Posterior cingulate gyrus (tissue), 11 donors: ENCODE measurements at regions not wholly inside any gene's neighbourhood (a gene's known extent, or its start where the extent isn't known, plus 50 kb on each side); places are given as distances from the start of the nearest gene placed in this dataset.
A peak's percentile ranks its signal among the peaks of the same experiment; 100 is the strongest.

ENCODE experiments used
- DNase-seq, 10 donors: peaks; one replicate each; pipeline versions ENCODE4 v3.0.0 to v3.0.0-alpha.2; 2020 to 2021; ENCODE audit warnings: mixed read lengths in 3 of 10
- intact Hi-C: fragments of 100-400 bp; cut with DNase I; formaldehyde crosslinking; loops from one replicate; pipeline ENCODE4 v1.15.1; 2023

DNA sequence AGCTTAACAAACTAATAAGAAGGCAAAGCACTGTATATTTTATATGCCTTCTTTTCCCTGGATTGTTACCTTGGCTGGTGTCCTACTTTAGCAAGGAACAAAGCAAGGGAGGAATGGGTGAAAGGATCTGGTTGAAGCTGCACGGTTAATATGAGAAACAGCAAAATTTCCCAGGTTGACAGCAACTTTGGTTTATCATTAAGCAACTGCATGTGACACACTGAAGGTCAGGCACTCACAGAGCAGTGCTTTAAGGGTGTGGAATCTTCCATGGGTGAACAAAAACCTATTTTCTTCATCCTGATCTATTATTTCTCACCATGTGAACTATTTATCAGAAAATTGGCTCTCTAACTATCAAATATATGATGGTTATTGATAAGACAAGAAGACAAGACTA lies 109.0 kb upstream of the ATP10B start:
- no peak for DNase-seq
- intact Hi-C loops = no loop called here

- no peak for DNase-seq
- intact Hi-C loops = no loop called here
Measured at GRCh38 chr5:160960592-160960991, 108.6 kb upstream of the ATP10B start.

GRCh38 chr5:160959804-160960203 lies 107.8 kb upstream of the ATP10B start:
- DNase-seq = no peak
- intact Hi-C loops = no loop called here

- intact Hi-C loops = no loop called here
- no peak for DNase-seq
Measured at GRCh38 chr5:160957312-160957861, 105.4 kb upstream of the ATP10B start.

GRCh38 chr5:160956051-160956450 lies 104.0 kb upstream of the ATP10B start:
- intact Hi-C loops = no loop called here
- peak in 3 of 10 donors; percentile 13 to 31 (median 21) for DNase-seq

DNA sequence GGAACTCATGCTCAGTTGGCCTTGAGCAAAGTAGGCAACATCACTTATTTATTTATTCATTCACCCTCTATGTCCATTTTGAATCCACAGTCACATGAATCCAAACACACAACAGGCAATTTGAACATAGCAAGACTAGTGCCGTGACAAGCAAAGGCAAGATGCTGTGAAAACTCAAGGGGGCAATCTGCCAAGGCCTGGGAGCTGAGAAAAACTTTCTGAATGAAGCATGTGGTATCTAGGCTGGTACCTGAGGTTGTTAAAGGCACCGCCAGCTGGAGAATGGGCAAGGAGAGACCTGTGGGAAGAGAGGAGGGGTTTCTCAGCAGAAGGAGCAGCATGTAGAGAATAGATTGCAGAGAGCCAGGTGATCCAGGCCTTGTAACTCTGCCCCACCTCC lies 98.3 kb upstream of the ATP10B start:
- peak in 4 of 10 donors; percentile 21 to 83 (median 34) for DNase-seq
- intact Hi-C loops = no loop called here

DNA sequence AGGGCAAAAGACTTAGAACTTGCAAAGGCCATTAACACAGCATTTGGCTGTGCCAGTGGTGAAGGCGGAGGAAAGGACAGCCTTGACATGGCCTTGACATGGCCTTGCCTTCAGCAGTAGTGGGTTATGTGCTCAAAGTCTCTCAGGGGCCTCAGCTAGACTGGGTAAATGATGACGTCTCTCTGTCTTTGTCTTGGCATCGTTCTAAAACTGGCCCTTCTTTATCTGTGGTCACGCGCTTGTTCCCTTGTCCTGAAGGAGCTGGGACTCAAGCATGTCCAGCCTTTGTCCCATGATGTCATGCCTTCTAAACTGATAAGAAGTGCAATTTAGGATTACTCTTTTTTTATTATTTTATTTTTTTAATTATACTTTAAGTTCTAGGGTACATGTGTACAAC lies 88.7 kb upstream of the ATP10B start:
- no peak for DNase-seq
- intact Hi-C loops = no loop called here

DNA sequence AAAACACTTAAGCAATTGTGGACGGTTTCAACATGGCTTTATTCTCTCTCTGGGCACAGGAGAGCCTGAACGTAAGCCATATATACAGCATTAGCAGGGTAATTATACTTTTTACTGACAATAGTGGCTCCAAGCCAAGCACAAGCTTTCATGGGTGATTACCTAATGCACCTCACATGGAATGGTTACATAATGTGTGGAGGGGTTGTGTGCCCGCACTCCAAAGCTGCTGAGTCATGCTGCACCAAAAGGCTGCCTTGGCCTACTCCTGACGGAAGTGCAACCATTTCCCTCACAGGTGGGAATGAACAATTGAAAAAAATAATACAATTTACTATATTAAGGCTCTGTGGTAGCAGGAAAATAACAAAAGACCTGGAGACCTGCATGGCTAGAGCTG lies 86.5 kb upstream of the ATP10B start:
- no peak for DNase-seq
- intact Hi-C loops = no loop called here

DNA sequence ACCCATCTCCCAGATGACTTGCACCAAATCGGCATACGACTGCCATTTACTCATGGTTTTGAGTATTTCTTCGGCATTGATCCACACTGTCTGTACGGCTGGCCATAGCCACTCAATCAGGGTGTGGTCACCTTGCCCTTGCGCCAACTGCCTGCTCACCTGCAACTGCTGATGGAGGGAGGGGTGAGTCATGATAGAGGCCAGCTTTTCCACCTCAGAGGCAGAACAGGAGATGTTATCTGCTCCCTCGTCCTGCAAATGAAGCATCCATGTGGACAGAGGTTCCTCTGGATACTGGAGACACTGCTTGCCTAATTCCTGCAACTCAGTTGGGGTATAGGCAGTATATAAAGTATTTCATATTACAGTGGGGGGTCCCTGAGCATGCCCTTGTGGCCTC lies 85.6 kb upstream of the ATP10B start:
- no peak for DNase-seq
- intact Hi-C loops = no loop called here

DNA sequence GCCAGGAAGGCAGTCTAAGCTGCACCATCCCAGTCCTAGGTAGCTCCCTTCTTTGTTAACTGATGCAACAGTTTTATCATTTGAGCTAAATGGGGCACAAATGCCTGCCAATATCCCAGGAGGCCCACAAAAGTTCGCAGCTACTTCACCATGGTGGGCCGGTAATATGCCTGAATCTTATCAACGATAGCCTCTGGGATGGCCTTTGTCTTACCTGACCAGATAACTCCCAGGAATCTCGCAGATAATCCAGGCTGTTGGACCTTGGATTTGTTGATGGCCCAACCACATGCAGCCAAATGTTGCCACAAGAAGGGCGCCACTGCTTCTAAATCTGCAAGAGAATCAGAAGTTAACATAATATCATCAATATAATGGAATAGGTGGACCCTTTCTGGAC lies 83.8 kb upstream of the ATP10B start:
- DNase-seq = no peak
- intact Hi-C loops = no loop called here

GRCh38 chr5:160931283-160931682 lies 79.3 kb upstream of the ATP10B start:
- DNase-seq = no peak
- intact Hi-C loops = no loop called here

- intact Hi-C loops = no loop called here
- DNase-seq = no peak
Measured at GRCh38 chr5:160930406-160930805, 78.4 kb upstream of the ATP10B start.

- intact Hi-C loops = no loop called here
- DNase-seq = no peak
Measured at GRCh38 chr5:160929906-160930305, 77.9 kb upstream of the ATP10B start.

- DNase-seq = no peak
- intact Hi-C loops = no loop called here
Measured at GRCh38 chr5:160929360-160929759, 77.3 kb upstream of the ATP10B start.

DNA sequence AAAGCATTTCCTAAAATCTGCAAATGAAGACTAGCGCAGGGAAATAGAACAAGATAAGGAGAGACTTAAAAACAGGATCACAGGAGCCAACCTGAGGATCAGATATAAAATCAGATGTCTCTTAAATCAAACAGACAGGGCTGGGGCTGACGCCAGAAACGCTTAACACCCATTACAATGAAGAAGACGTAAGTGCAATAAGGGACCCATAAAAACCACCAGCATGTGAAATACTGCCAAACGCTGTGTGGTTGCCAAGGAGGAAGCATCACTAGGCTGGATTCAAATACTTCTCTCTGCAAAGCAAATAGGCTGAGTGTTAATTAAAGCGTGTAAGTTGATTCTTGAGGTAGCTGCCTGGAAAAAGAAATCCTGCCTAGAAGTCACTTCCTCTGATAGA lies 74.4 kb upstream of the ATP10B start:
- intact Hi-C loops = no loop called here
- DNase-seq = peak in 2 of 10 donors; percentile 14 to 79

GRCh38 chr5:160925281-160925680 lies 73.3 kb upstream of the ATP10B start:
- intact Hi-C loops = no loop called here
- no peak for DNase-seq

DNA sequence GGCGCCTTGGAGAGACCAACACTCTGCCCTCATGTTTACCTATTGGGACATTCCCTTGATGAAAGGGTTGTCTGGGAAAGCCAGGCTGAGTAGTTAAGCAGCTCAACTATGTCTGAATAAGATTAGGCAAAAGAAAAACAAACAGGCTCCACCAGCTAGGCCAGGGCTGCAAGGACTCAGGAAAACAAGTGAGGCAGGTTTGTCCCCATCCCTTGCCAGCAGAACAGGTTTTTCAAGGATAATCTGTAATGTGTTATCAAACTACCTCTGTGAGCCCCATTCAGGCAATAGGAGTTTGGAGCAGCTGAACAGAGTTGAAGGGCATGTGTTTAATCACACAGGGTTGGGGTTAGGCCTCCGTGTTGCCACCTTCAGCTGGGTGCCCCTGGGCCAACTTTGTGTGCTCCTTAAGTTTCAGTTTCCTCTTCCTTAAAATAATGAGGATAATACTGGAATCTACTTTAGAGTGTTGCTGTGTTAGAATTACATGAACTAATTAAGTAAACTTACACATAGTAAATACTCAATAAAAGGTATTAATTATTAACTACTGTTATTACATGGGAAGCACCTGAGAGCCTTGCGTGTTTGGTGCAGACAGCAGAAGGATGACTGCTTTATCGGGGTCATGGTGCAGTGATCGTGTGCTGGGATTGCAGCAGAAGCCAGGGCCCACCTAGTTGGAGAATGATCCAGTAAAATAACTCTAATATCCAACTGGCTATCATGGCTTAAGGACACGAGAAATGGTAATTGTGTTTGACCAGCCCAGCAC lies 72.1 kb upstream of the ATP10B start:
- intact Hi-C loops = no loop called here
- no peak for DNase-seq

- DNase-seq = no peak
- intact Hi-C loops = no loop called here
Measured at GRCh38 chr5:160923411-160923810, 71.4 kb upstream of the ATP10B start.

DNA sequence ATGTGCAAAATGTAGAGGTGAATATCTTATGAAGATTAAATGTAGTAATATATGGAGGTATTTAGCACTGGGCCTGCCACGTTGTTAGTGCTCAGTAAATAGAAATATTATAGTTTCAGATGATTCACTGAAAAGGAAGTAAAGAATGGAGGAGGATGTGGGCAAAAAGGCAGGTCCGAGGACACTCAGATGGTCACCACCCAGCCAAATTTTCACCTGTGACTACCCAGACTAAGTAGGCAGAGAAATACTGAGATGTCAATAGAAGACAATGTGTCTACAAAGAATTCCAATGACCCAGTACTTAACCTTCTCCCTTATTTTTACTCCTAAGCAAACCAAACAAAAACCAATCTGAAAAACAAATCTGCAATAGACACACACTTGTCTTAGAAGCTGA lies 70.3 kb upstream of the ATP10B start:
- intact Hi-C loops = no loop called here
- no peak for DNase-seq

- DNase-seq = no peak
- intact Hi-C loops = no loop called here
Measured at GRCh38 chr5:160921423-160922285, 69.6 kb upstream of the ATP10B start.

DNA sequence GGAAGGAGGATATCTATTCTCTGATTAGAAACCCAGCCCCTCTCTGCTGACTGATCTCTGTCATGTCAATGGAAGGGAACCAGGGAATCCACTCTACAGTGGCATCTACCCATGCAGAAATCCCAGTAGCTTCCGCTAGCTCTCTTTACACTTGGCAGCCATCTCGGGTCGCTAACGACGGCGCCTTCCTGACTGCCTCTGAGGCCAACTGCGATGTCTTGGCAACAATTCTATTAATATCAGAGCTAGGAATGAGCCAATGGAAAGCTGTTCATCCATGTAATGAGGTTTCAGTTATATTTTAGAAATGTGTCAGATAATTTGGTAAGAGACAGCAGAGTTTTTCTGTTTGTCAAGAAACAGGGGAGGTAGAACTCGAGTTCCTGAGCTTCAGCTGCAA lies 67.6 kb upstream of the ATP10B start:
- DNase-seq = no peak
- intact Hi-C loops = no loop called here

- no peak for DNase-seq
Measured at GRCh38 chr5:160918386-160918785, 66.4 kb upstream of the ATP10B start.

More at GRCh38 chr5:160918386-160918785, 66.4 kb upstream of the ATP10B start:
- intact Hi-C loops = no loop called here
